DMS53 treated with DMSO at 0.1 percent for 48 hours (cell line): ENCODE measurements at regions not wholly inside any gene's neighbourhood (a gene's known extent, or its start where the extent isn't known, plus 50 kb on each side); places are given as distances from the start of the nearest gene placed in this dataset.

Source experiments
- DNase-seq: peaks from one replicate; lab custom pipeline; 2025; ENCODE audit not compliant: unreplicated experiment; lab: John Stamatoyannopoulos, UW

GRCh38 chr19:30757104-30757836 is 385.1 kb downstream of the ZNF536 start:
- DNase-seq, result no peak

- no peak for DNase-seq
Measured at GRCh38 chr19:30755581-30755980, 383.4 kb downstream of the ZNF536 start.

DNA sequence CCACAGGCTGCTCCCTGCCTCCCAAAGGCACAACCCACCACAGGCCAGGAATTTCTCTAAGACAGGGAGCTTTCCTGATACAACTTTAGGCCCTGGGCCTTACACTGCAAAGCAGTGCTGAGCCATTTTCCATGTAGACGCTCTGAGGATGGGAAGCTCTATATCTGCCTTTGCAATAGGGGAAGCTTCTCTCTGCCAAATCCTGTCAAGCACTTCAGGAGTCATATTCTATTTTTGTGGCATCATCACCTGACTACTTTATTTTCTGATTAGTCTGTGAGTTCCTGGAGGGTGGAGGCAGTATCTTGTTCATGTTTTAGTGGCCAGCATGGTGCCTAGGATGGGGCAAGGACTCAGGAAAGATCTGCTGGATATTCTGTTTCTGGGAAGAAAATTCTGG is 382.0 kb downstream of the ZNF536 start:
- no peak for DNase-seq

GRCh38 chr19:30752876-30753275 is 380.7 kb downstream of the ZNF536 start:
- no peak for DNase-seq

GRCh38 chr19:30752201-30752600 is 380.0 kb downstream of the ZNF536 start:
- DNase-seq, result no peak

DNA sequence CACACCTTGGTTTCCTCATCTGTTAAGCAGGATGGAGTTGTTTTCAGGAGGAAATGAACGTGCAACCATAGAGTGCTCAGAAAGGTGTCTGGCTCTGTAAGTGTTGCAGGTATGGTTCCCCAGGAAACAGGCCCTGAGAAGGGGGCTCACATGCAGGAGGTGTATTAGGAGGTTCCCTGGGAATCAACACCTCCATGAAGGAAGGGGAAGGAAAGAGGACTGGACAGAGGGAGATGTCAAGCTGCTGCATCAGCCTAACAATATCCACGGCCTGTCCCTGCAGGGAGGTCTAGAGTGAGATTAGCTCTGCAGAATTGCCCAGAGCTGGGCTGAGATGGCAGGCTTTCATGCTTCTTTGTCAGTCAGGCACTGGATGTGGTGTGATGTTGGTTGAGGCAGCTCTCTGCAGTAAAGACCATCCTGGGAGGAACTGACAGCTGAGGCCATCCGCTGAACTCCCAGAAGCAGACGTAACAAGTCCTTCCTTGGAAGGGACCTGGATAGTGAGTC is 373.3 kb downstream of the ZNF536 start:
- no peak for DNase-seq

- DNase-seq, result no peak
Measured at GRCh38 chr19:30744741-30745475, 372.7 kb downstream of the ZNF536 start.

- DNase-seq, result no peak
Measured at GRCh38 chr19:30743702-30744101, 371.5 kb downstream of the ZNF536 start.

- no peak for DNase-seq
Measured at GRCh38 chr19:30743011-30743410, 370.8 kb downstream of the ZNF536 start.

DNA sequence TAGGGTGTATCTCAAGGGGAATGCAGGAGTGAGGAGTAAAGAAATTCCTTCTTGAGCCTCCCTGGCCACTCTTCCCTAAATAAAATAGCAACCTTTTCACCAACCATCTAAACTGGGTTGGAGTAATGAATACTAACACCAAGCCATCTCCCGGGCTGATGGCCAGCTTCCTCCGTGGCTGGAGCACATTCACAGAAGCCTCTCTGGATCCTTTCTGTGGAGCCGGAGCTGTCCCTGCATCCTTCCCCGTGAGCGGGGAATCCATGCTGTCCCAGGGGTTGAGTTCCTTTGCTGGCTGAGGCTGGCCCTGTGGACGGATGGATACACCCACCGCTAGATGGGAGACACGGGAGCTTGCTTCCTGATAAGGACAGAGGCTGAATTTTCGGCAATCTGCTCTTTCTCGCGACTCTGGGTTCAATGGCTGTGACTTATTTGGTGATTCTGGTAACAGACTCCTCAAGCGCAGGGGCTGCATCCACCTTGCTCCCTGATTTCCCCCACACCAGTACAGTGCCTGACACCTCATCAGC is 370.3 kb downstream of the ZNF536 start:
- DNase-seq, result no peak

DNA sequence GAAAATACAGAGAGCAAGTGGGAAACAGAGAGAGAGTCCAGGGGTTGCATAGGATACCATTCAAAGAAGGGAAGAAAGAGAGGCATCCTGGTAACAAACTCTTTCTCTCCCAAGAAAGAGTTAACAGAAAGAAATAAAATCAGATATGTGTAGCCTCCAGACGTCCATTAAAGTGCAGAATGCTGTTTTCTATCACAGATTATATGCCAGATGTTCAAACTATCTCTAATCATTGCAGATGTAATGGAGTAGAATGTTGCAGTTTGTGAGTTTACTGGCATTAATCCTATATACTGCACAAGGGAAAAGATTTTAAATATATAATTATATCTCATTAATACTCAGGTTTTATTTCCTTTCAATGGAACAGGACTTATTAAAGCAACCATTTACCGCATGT is 369.4 kb downstream of the ZNF536 start:
- DNase-seq, result no peak

DNA sequence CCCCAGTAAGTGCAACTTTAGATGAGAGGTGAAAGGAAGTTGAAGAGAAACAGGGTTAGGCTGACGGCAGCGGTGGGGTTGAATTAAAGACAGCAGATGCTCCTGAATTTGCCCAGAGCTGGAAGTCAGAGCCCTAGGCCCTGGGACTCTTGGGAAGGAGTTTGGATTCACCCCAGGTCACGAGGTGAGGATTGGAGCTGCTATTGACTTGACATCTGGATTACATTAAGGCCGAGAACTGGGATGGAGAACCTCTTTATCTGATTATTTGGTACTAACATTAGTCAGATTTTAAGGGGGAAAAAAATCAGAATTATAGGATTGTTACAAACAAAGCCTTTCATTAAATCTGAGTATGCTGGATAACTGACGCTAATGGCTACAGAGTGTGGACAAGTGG is 367.2 kb downstream of the ZNF536 start:
- DNase-seq, result no peak

DNA sequence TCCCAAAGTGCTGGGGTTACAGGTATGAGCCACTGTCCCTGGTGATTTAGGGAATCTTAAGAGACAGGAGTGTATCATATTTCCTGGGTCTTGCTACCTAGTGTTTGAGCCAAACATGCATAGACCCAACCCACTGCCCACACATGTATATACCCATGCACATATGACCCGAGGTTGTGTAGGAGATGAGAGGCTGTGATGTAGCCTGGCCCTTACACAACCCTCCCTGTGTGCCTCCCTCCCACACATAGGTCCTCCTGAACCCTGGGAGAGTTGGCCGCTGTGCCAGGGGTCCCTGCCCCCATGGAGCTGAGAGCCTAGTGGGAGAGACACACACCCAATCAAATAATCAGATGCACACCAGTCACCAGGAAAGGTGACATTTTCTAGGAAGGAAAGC is 365.9 kb downstream of the ZNF536 start:
- DNase-seq, result no peak

DNA sequence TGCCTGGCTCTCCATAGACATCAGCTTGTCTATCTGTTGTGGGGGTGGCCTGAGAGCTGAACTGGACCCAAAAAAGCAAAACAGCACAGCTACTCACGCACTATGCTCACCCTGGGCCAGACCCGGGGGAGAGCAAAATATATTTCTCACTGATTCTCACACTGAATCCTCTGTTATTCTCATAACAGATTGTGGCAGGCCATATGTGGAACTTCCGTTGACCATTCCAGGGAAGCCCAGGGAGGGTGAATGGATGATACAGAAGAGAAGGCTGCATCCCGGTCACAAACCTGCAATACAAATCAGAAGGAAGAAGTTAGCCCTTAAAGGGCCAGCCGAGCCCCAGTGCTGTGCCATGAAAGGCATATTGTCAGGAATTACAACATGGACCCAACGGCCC is 362.5 kb downstream of the ZNF536 start:
- no peak for DNase-seq

DNA sequence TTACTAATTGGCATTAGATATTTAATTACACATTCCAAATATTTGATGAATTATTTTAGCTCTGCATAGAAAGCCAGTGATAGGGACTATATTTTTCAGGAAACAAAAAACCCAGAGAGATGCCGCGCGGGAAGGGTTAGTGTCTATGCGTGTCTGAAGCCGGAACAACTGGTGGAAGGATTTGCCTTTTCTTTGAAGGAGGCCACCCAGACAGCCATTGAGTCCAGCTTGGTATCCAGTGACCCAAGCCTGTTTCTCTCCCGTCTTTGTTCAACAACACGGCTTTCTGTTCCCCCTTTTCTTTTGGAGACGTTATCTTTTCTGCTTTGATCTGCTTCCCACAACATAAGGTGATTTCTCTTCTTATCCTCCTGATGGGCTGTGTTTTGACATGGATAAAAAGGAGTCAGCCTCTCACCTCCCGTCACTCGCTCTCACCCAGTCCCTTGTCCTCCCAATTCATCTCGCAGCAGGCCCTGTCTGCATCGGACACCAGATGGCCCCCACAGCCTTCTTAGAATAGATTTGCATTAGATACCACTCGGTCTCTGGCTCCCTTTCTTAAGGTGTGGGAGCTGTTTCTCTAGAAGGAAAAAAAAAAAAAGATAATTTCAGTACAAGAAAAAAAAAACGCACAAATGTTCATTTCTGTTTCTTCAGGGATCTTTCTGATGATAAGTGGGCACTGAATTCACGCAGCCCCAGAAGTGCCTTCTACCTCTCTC is 361.8 kb downstream of the ZNF536 start:
- DNase-seq, result no peak

DNA sequence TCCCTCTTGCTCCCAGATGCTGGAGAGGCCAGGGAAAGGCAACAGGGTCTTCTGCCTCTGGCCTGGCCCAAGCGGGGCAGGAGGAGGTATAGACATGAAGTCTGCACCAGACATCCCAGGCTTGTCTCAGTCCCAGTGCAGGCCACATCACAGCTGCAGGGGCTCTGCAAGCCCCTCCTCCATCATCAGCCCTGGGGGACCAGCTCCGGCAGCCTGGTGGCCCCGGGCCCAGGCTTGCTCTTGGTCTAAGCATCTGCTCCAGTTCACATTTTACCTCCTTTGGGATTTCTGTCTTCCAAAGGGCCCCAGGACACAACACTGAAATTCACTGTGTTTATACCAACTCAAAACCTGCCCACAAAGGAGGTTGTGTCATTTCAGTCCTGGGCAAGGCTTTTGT is 359.4 kb downstream of the ZNF536 start:
- DNase-seq, result no peak

GRCh38 chr19:30729451-30729850 is 357.3 kb downstream of the ZNF536 start:
- DNase-seq, result no peak

DNA sequence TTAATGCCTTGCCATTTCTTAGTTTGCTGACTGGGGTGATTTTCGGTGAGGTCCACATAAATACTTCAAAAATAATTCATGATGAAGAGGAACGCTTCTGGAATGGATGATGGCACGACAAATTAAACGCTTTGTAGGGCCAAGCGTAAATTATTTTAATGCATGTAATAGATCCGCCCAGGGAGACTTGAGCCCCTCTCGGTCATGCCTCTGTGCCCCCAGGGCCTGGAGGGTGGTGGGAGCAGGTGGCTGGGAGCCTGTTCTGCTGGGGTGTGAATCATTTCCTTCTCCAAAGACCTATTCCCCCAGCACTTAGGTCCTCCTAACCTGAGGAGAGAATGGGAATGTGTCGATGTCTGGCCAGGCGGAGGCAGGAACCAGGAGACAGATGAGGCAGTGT is 350.6 kb downstream of the ZNF536 start:
- no peak for DNase-seq

- DNase-seq, result no peak
Measured at GRCh38 chr19:30722186-30722585, 350.0 kb downstream of the ZNF536 start.

GRCh38 chr19:30719999-30720345 is 347.8 kb downstream of the ZNF536 start:
- DNase-seq, result no peak

DNA sequence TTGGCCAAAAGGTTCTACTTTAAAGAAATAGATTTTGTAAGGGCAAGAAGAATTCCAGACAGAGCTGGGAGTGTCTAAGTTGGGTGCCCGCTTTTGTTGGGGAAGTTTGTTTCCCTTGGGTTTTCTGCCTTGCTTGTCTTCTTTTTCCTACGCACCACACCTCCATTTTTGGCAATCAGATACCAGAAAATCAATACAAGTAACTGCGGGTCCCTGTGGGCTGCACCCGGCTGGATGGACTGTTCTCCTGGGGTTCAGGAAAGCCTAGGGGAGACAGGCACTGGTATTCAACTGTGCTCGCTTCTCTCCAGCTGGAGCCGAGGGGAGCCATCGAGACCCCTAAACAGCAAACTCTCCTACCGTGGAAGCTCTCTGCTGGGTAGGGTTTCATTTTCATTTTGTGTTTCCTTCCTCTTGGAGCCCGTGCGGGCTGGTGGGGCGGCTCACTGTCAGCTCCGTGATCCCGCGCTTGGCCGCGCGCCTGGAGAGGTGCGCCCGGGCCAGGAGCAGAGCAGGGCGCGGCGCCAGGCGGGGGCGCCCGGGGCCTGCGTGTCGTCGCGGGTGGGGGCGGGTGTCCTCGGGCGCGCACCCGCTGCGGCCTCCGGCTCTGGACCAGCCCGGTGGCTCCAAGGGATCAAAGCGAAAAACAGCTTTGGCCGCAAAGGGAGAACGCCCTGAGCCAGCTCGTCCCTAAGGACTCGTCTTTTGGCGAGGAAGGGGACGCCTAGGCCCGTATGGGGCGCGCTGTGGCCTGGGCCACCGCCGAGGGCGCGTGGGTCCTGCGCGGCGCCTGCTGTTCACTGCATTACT is 347.2 kb downstream of the ZNF536 start:
- no peak for DNase-seq
